Fibroblast of pulmonary artery (primary cell): ENCODE measurements at regions not wholly inside any gene's neighbourhood (a gene's known extent, or its start where the extent isn't known, plus 50 kb on each side); places are given as distances from the start of the nearest gene placed in this dataset.
A peak's percentile ranks its signal among the peaks of the same experiment; 100 is the strongest.

ENCODE experiments used
- DNase-seq: peaks from one replicate; pipeline ENCODE4 v3.0.0-alpha.2; 2010; ENCODE audit warnings: low read depth
- H3K4me3 ChIP-seq: replicated peaks from 2 replicates; pipeline ENCODE4 v1.5.1; 2011; ENCODE audit warnings: low read depth, mild to moderate bottlenecking, control low read depth, low read length, moderate library complexity
- TF ChIP-seq, protein P1 (sequence below): IDR thresholded peaks from 2 replicates; pipeline ENCODE4 v1.5.1; 2011; ENCODE audit warnings: mild to moderate bottlenecking, control low read depth, low read length, inconsistent platforms; ENCODE audit errors: missing control alignments

GRCh38 chr17:14910916-14911315 lies 354.2 kb downstream of the PMP22 start:
- TF ChIP-seq, protein P1, sequence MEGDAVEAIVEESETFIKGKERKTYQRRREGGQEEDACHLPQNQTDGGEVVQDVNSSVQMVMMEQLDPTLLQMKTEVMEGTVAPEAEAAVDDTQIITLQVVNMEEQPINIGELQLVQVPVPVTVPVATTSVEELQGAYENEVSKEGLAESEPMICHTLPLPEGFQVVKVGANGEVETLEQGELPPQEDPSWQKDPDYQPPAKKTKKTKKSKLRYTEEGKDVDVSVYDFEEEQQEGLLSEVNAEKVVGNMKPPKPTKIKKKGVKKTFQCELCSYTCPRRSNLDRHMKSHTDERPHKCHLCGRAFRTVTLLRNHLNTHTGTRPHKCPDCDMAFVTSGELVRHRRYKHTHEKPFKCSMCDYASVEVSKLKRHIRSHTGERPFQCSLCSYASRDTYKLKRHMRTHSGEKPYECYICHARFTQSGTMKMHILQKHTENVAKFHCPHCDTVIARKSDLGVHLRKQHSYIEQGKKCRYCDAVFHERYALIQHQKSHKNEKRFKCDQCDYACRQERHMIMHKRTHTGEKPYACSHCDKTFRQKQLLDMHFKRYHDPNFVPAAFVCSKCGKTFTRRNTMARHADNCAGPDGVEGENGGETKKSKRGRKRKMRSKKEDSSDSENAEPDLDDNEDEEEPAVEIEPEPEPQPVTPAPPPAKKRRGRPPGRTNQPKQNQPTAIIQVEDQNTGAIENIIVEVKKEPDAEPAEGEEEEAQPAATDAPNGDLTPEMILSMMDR: no peak
- DNase-seq: no peak
- H3K4me3 ChIP-seq: no peak overlapping the region

DNA sequence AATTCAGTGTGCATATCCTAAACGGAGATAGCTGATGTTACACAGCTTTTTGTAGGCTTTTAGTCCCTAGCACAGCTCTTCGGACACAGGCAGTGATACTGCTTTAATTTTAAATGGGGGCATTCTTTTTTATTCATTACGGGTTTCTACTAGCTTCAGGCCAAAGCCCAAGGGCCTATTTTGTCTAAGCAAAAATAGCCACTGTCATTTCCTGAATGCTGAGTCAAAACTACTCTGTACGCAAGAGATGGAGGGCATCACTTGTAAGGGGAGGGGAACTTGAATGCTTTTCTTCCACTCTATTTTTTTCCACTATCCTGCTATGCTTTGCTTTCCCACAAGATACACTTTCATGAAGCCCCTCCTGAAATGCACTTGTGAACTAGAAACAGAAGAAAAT lies 360.7 kb downstream of the PMP22 start:
- H3K4me3 ChIP-seq: no peak overlapping the region
- TF ChIP-seq, protein P1: no peak
- DNase-seq: peak; percentile 9

DNA sequence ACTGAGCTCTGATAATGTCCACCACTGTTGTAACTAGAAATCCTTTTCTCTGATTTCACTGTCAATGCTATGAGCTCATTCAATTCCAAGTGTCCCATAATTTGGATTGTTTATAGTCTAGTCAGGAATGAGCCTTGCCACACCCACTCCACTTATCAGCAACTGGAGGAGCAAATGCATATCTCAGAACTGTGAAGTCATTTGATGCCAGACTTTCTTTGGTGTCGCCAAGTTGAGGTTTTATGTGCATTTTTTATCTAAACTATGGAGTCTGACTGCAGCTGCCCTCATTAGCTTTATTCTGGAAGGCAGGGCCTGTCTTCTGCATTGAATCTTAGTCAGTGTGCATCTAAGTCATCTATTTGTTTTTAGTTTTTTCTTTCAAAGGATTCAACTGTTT lies 361.3 kb downstream of the PMP22 start:
- TF ChIP-seq, protein P1: no peak
- H3K4me3 ChIP-seq: no peak overlapping the region
- no peak for DNase-seq

- TF ChIP-seq, protein P1: no peak
- no peak overlapping the region for H3K4me3 ChIP-seq
Measured at GRCh38 chr17:14902803-14903202, 362.3 kb downstream of the PMP22 start.

DNA sequence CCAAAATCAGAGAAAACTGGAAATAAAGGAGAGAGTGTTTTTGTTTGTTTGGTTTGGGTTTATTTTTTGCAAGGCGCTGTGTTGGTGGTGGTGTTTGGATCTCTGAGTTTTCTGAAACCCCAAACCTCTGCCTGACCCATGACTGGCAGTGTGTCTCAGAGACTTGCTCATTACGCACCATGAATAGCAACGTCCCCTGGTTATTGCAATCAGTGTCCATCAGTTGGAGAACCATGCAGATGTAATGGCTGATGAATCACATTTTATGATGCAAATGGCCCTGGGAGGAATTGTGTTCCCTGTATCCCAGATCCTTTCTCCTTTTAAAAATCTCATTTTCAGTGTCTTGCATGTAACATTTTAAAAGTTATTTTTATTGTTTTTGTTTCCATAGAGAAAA lies 362.8 kb downstream of the PMP22 start:
- no peak for DNase-seq
- TF ChIP-seq, protein P1: no peak
- H3K4me3 ChIP-seq: no peak overlapping the region

More at GRCh38 chr17:14902803-14903202, 362.3 kb downstream of the PMP22 start:
- no peak for DNase-seq

GRCh38 chr17:14901376-14901775 lies 363.8 kb downstream of the PMP22 start:
- TF ChIP-seq, protein P1: no peak
- DNase-seq: no peak
- H3K4me3 ChIP-seq: no peak overlapping the region

DNA sequence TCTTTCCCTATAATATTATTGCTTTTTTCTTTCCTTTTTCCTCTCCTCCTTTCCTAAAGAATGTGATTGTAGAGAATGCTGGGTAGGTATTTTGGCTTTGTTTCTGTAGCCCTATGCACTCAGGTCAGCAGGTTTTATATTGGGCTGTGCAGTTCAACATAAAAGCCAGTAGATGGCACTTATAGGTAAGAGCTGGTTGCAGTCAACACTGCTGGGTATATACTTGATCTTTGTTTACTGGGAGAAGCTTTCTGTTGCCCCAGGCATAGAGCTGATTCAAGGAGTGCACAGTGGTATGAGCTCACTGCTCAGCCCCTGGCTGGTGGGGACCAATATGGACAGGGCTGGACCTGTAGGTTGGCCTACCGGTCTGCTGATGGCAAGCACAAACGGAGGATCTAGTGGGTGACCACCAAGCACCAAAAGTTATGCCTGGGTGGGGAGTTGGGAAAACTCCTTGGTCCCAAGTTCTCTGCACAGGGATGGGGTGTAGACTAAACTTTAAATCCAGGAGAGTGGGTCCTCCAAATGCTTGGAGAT lies 378.9 kb downstream of the PMP22 start:
- TF ChIP-seq, protein P1: no peak
- no peak overlapping the region for H3K4me3 ChIP-seq
- DNase-seq: peak; percentile 7
